Keratinocyte (primary cell): ENCODE measurements at regions not wholly inside any gene's neighbourhood (a gene's known extent, or its start where the extent isn't known, plus 50 kb on each side); places are given as distances from the start of the nearest gene placed in this dataset.

Experiments
- DNase-seq: peaks from one replicate; pipeline ENCODE4 v3.0.0-alpha.2; 2011; ENCODE audit warnings: low read depth, missing footprints, low spot score
- FAIRE-seq: peaks from 2 replicates; lab custom pipeline; 2011; peaks lifted over from hg19 to GRCh38; lab: Jason Lieb, UNC
- H2AFZ ChIP-seq: 2 replicates; pipeline ENCODE4 v1.6.0; 2012; ENCODE audit warnings: low read length, control low read depth, inconsistent platforms; ENCODE audit not compliant: control insufficient read depth
- H3K27ac ChIP-seq: 2 replicates; pipeline ENCODE4 v1.5.1; 2011; ENCODE audit warnings: low read length; ENCODE audit not compliant: control insufficient read depth, insufficient read depth
- H3K27me3 ChIP-seq: 3 replicates; pipeline ENCODE4 v1.6.0; 2011; ENCODE audit warnings: low read length; ENCODE audit not compliant: control insufficient read depth, insufficient read depth; ENCODE audit errors: extremely low read depth
- H3K36me3 ChIP-seq, 2 experiments: 2 replicates in 1 of 2; 3 replicates in 1 of 2; pipeline ENCODE4 v1.5.1; 2011; ENCODE audit warnings: low read length in 2 of 2, mild to moderate bottlenecking in 1 of 2; ENCODE audit not compliant: control insufficient read depth in 2 of 2, insufficient read depth in 2 of 2; ENCODE audit errors: extremely low read depth in 1 of 2
- H3K4me1 ChIP-seq: 3 replicates; pipeline ENCODE4 v1.5.1; 2011; ENCODE audit warnings: low read length; ENCODE audit not compliant: control insufficient read depth, insufficient read depth; ENCODE audit errors: extremely low read depth
- H3K4me2 ChIP-seq: 3 replicates; pipeline ENCODE4 v1.6.0; 2011; ENCODE audit warnings: low read depth, low read length; ENCODE audit not compliant: control insufficient read depth, insufficient read depth; ENCODE audit errors: extremely low read depth
- H3K4me3 ChIP-seq, 3 experiments: fragments of 200-600 bp in 1 of 3; sonication (generic) in 1 of 3; 2 replicates in 2 of 3; 3 replicates in 1 of 3; pipeline ENCODE4 v1.5.1; 2011 to 2016; ENCODE audit warnings: low read length in 3 of 3, mild to moderate bottlenecking in 3 of 3, control low read depth in 2 of 3, inconsistent platforms in 1 of 3, low read depth in 1 of 3, mixed read lengths in 1 of 3, mixed run types in 1 of 3, moderate library complexity in 1 of 3; ENCODE audit not compliant: control insufficient read depth in 2 of 3, insufficient read depth in 2 of 3; ENCODE audit errors: extremely low read depth in 1 of 3
- H3K79me2 ChIP-seq: 2 replicates; pipeline ENCODE4 v1.6.0; 2012; ENCODE audit warnings: low read length; ENCODE audit not compliant: control insufficient read depth, insufficient read depth
- H3K9ac ChIP-seq: 3 replicates; pipeline ENCODE4 v1.6.0; 2011; ENCODE audit warnings: low read length; ENCODE audit not compliant: control insufficient read depth, insufficient read depth; ENCODE audit errors: extremely low read depth
- H3K9me1 ChIP-seq: 3 replicates; pipeline ENCODE4 v1.6.0; 2011; ENCODE audit warnings: low read length; ENCODE audit not compliant: control insufficient read depth, insufficient read depth; ENCODE audit errors: extremely low read depth
- H3K9me3 ChIP-seq: 2 replicates; pipeline ENCODE4 v1.5.1; 2012; ENCODE audit warnings: low read depth, low read length; ENCODE audit not compliant: control insufficient read depth
- H4K20me1 ChIP-seq: 3 replicates; pipeline ENCODE4 v1.6.0; 2011; ENCODE audit warnings: low read length; ENCODE audit not compliant: control insufficient read depth, insufficient read depth; ENCODE audit errors: extremely low read depth
- EZH2 ChIP-seq: IDR thresholded peaks from one replicate; pipeline ENCODE4 v1.6.1; 2012; ENCODE audit warnings: inconsistent platforms, mild to moderate bottlenecking, low read length, moderate library complexity
- dilution Hi-C: fragments of 300-500 bp; cut with MboI; formaldehyde crosslinking; loops from one replicate; pipeline ENCODE4 v1.7.0; 2020; ENCODE audit warnings: low sequenced_read_pairs; ENCODE audit not compliant: extremely low pct_ligation_motif_present
- TF ChIP-seq, protein P1 (sequence below), 3 experiments: IDR thresholded peaks in 1 of 3; conservative IDR thresholded peaks in 1 of 3; optimal IDR thresholded peaks in 1 of 3; 2 replicates in 2 of 3; 3 replicates in 1 of 3; pipeline versions ENCODE3 to v1.5.1; 2011; ENCODE audit warnings: low read length in 3 of 3, mild to moderate bottlenecking in 3 of 3, moderate library complexity in 2 of 3, control low read depth in 1 of 3, inconsistent platforms in 1 of 3; ENCODE audit not compliant: insufficient read depth in 2 of 3; ENCODE audit errors: extremely low read depth in 1 of 3

GRCh38 chr17:13797863-13798262, 196.1 kb upstream of the HS3ST3A1 start:
- Histone ChIP-seq H3K4me2 (no peak overlapping the region), H3K36me3 (no peaks in the 10 kb centered on the region)
- dilution Hi-C loops = no loop called here

DNA sequence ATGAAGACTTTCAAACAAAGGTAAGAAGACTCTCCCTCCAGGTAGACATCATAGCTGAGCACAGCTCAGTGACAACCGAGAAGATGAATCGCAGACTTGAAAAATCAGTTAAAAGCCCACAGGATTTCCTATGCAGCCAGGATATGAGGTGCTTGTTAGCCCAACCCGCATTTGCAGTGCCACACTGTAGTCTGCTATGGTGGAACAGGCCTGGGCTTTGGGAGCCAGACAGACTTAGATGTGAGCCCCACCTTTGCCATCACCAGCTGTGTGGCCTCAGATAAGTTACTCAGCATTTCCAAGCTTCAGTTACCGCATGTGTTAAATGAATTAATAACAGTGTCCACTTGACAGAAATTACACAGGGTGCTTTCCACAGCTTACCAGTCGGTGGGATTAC, 204.4 kb upstream of the HS3ST3A1 start:
- Histone ChIP-seq H3K9me1 (no peaks in the 10 kb centered on the region), H3K36me3 (no peaks in the 10 kb centered on the region), H3K4me2 (no peak overlapping the region), H3K27me3 (no peaks in the 10 kb centered on the region), H3K9me3 (no peaks in the 10 kb centered on the region), H3K79me2 (no peaks in the 10 kb centered on the region), H3K27ac (no peak overlapping the region), H2AFZ (no peak overlapping the region), H4K20me1 (no peaks in the 10 kb centered on the region), H3K4me1 (no peaks in the 10 kb centered on the region), H3K9ac (no peak overlapping the region), H3K4me3 (no peak overlapping the region)
- TF ChIP-seq, protein P1, sequence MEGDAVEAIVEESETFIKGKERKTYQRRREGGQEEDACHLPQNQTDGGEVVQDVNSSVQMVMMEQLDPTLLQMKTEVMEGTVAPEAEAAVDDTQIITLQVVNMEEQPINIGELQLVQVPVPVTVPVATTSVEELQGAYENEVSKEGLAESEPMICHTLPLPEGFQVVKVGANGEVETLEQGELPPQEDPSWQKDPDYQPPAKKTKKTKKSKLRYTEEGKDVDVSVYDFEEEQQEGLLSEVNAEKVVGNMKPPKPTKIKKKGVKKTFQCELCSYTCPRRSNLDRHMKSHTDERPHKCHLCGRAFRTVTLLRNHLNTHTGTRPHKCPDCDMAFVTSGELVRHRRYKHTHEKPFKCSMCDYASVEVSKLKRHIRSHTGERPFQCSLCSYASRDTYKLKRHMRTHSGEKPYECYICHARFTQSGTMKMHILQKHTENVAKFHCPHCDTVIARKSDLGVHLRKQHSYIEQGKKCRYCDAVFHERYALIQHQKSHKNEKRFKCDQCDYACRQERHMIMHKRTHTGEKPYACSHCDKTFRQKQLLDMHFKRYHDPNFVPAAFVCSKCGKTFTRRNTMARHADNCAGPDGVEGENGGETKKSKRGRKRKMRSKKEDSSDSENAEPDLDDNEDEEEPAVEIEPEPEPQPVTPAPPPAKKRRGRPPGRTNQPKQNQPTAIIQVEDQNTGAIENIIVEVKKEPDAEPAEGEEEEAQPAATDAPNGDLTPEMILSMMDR (optimal IDR thresholded peaks at IDR 0.05 in 1 of 3, IDR thresholded peaks at IDR 0.05 in 1 of 3, conservative IDR thresholded peaks at IDR 0.05 in 1 of 3; ENCODE audit: extremely low read depth in 1 of 3, insufficient read depth in 2 of 3, low read length in 3 of 3) = no peak
- no peak for TF ChIP-seq EZH2
- dilution Hi-C loops = no loop called here
- DNase-seq (no peak), FAIRE-seq (no peak)

More at GRCh38 chr17:13797863-13798262, 196.1 kb upstream of the HS3ST3A1 start:
- H3K9me3 ChIP-seq = peaks cover 2% of the 10 kb centered on the region
- FAIRE-seq (no peak), DNase-seq (no peak)
- no peak overlapping the region for H3K27ac ChIP-seq
- no peak overlapping the region for H3K4me3 ChIP-seq
- TF ChIP-seq, protein P1 (optimal IDR thresholded peaks at IDR 0.05 in 1 of 3, IDR thresholded peaks at IDR 0.05 in 1 of 3, conservative IDR thresholded peaks at IDR 0.05 in 1 of 3; ENCODE audit: extremely low read depth in 1 of 3, insufficient read depth in 2 of 3, low read length in 3 of 3) = no peak
- no peak for TF ChIP-seq EZH2
- H3K27me3 ChIP-seq = no peaks in the 10 kb centered on the region
- H3K9me1 ChIP-seq = no peaks in the 10 kb centered on the region
- H4K20me1 ChIP-seq = no peaks in the 10 kb centered on the region
- H3K4me1 ChIP-seq = no peaks in the 10 kb centered on the region
- H3K9ac ChIP-seq = no peak overlapping the region
- H3K79me2 ChIP-seq = no peaks in the 10 kb centered on the region
- H2AFZ ChIP-seq = no peak overlapping the region
